ENCODE measurements at regions not wholly inside any gene's neighbourhood (a gene's known extent, or its start where the extent isn't known, plus 50 kb on each side); places are given as distances from the start of the nearest gene placed in this dataset.

- TF ChIP-seq CTCF (IDR thresholded peaks at IDR 0.05; ENCODE audit: poor library complexity, severe bottlenecking) = no peak
- no peak for TF ChIP-seq TAF1 (IDR thresholded peaks at IDR 0.05; ENCODE audit: low read depth)
- TF ChIP-seq EP300 (conservative IDR thresholded peaks at IDR 0.05; ENCODE audit: poor library complexity, severe bottlenecking) = no peak
- no peak for TF ChIP-seq MXI1 (conservative IDR thresholded peaks at IDR 0.05; ENCODE audit: poor library complexity, severe bottlenecking)
- no peak for TF ChIP-seq SMC3 (conservative IDR thresholded peaks at IDR 0.05; ENCODE audit: poor library complexity)
- TF ChIP-seq POLR2AphosphoS5 (IDR thresholded peaks at IDR 0.05) = no peak
- no peak for TF ChIP-seq EZH2 (IDR thresholded peaks at IDR 0.05; ENCODE audit: borderline replicate concordance, insufficient read depth, low read length, poor library complexity, severe bottlenecking)
- no peak for TF ChIP-seq REST (IDR thresholded peaks at IDR 0.05; ENCODE audit: borderline replicate concordance)
- TF ChIP-seq RAD21 (conservative IDR thresholded peaks at IDR 0.05) = no peak
These were observed 78.7 kb upstream of the PDE5A start for GRCh38 chr4:119707336-119707735.

GRCh38 chr4:119706804-119707203 lies 78.2 kb upstream of the PDE5A start:
- no peaks in the 10 kb centered on the region for H3K79me2 ChIP-seq (replicated peaks; ENCODE audit: insufficient read depth, low read length)
- H3K9me3 ChIP-seq (ENCODE audit: low read length) = no peaks in the 10 kb centered on the region
- no peaks in the 10 kb centered on the region for H3K9me2 ChIP-seq (ENCODE audit: insufficient read depth, low read length)
- no peaks in the 10 kb centered on the region for H4K20me1 ChIP-seq (ENCODE audit: insufficient read depth)
- H3K4me3 ChIP-seq (ENCODE audit: low read length) = no peak overlapping the region
- no peaks in the 10 kb centered on the region for H3F3A ChIP-seq (ENCODE audit: insufficient read depth, low read length, poor library complexity, severe bottlenecking)
- no peak overlapping the region for H2AFZ ChIP-seq (ENCODE audit: low read depth, low read length)
- no peak overlapping the region for H3K9ac ChIP-seq (ENCODE audit: low read length)
- no peaks in the 10 kb centered on the region for H3K27me3 ChIP-seq (ENCODE audit: insufficient read depth, low read depth, low read length)
- no peak overlapping the region for H3K4me2 ChIP-seq (ENCODE audit: low read length)
- TF ChIP-seq TAF1 (IDR thresholded peaks at IDR 0.05; ENCODE audit: low read depth) (no peak), REST (IDR thresholded peaks at IDR 0.05; ENCODE audit: borderline replicate concordance) (no peak), MXI1 (conservative IDR thresholded peaks at IDR 0.05; ENCODE audit: poor library complexity, severe bottlenecking) (no peak), SMC3 (conservative IDR thresholded peaks at IDR 0.05; ENCODE audit: poor library complexity) (no peak), EP300 (conservative IDR thresholded peaks at IDR 0.05; ENCODE audit: poor library complexity, severe bottlenecking) (no peak), POLR2AphosphoS5 (IDR thresholded peaks at IDR 0.05) (no peak), RAD21 (conservative IDR thresholded peaks at IDR 0.05) (no peak), CTCF (IDR thresholded peaks at IDR 0.05; ENCODE audit: poor library complexity, severe bottlenecking) (no peak), EZH2 (IDR thresholded peaks at IDR 0.05; ENCODE audit: borderline replicate concordance, insufficient read depth, low read length, poor library complexity, severe bottlenecking) (no peak)
- no peaks in the 10 kb centered on the region for H3K36me3 ChIP-seq (ENCODE audit: insufficient read depth, low read length)
- no peak overlapping the region for H3K27ac ChIP-seq (ENCODE audit: low read length)

More at GRCh38 chr4:119707336-119707735, 78.7 kb upstream of the PDE5A start:
- H4K20me1 ChIP-seq (ENCODE audit: insufficient read depth) = no peaks in the 10 kb centered on the region
- no peaks in the 10 kb centered on the region for H3K27me3 ChIP-seq (ENCODE audit: insufficient read depth, low read depth, low read length)
- H2AFZ ChIP-seq (ENCODE audit: low read depth, low read length) = no peak overlapping the region
- H3K79me2 ChIP-seq (replicated peaks; ENCODE audit: insufficient read depth, low read length) = no peaks in the 10 kb centered on the region
- H3K27ac ChIP-seq (ENCODE audit: low read length) = no peak overlapping the region
- H3K9ac ChIP-seq (ENCODE audit: low read length) = no peak overlapping the region
- H3K9me3 ChIP-seq (ENCODE audit: low read length) = no peaks in the 10 kb centered on the region
- no peaks in the 10 kb centered on the region for H3K36me3 ChIP-seq (ENCODE audit: insufficient read depth, low read length)
- no peak overlapping the region for H3K4me2 ChIP-seq (ENCODE audit: low read length)
- no peaks in the 10 kb centered on the region for H3F3A ChIP-seq (ENCODE audit: insufficient read depth, low read length, poor library complexity, severe bottlenecking)
- no peaks in the 10 kb centered on the region for H3K9me2 ChIP-seq (ENCODE audit: insufficient read depth, low read length)
- H3K4me3 ChIP-seq (ENCODE audit: low read length) = no peak overlapping the region

Data from neural cell (in vitro differentiated cells).